H9 (cell line): ENCODE measurements at regions not wholly inside any gene's neighbourhood (a gene's known extent, or its start where the extent isn't known, plus 50 kb on each side); places are given as distances from the start of the nearest gene placed in this dataset.

Source experiments
- DNase-seq: peaks from one replicate; pipeline ENCODE4 v3.0.0-alpha.2; 2017
- H2AFZ ChIP-seq: one replicate; pipeline ENCODE4 v1.6.1; 2013; ENCODE audit warnings: mild to moderate bottlenecking, low read length, control low read depth, moderate library complexity
- H2AK5ac ChIP-seq: 2 replicates; pipeline ENCODE4 v1.6.1; 2013; ENCODE audit warnings: low read length, control low read depth, mixed read lengths; ENCODE audit not compliant: insufficient read length
- H2BK120ac ChIP-seq: one replicate; pipeline ENCODE4 v1.6.1; 2013; ENCODE audit warnings: low read depth, mild to moderate bottlenecking, low read length, control low read depth, inconsistent platforms; ENCODE audit not compliant: poor library complexity, severe bottlenecking
- H2BK12ac ChIP-seq: 2 replicates; pipeline ENCODE4 v1.6.1; 2013; ENCODE audit warnings: low read length, control low read depth, mixed read lengths, low read depth; ENCODE audit not compliant: insufficient read length
- H2BK15ac ChIP-seq: 2 replicates; pipeline ENCODE4 v1.6.1; 2013; ENCODE audit warnings: low read depth, low read length, control low read depth
- H2BK20ac ChIP-seq: one replicate; pipeline ENCODE4 v1.6.1; 2013; ENCODE audit warnings: low read depth, mild to moderate bottlenecking, low read length, control low read depth, inconsistent platforms; ENCODE audit not compliant: poor library complexity, severe bottlenecking
- H2BK5ac ChIP-seq: 2 replicates; pipeline ENCODE4 v1.6.1; 2013; ENCODE audit warnings: low read length, control low read depth, mixed read lengths; ENCODE audit not compliant: insufficient read length
- H3K14ac ChIP-seq: 2 replicates; pipeline ENCODE4 v1.6.1; 2013; ENCODE audit warnings: low read length, control low read depth; ENCODE audit not compliant: insufficient read depth
- H3K18ac ChIP-seq: 2 replicates; pipeline ENCODE4 v1.6.1; 2013; ENCODE audit warnings: low read depth, mild to moderate bottlenecking, mixed read lengths, low read length, control low read depth; ENCODE audit not compliant: insufficient read length
- H3K23ac ChIP-seq: 2 replicates; pipeline ENCODE4 v1.6.1; 2013; ENCODE audit warnings: low read length, control low read depth, mixed read lengths, low read depth; ENCODE audit not compliant: insufficient read length
- H3K23me2 ChIP-seq: 2 replicates; pipeline ENCODE4 v1.6.1; 2013; ENCODE audit warnings: low read depth, mild to moderate bottlenecking, mixed read lengths, low read length, control low read depth; ENCODE audit not compliant: insufficient read length, poor library complexity, severe bottlenecking
- H3K27ac ChIP-seq: 2 replicates; pipeline ENCODE4 v1.5.1; 2013; ENCODE audit warnings: low read length, control low read depth, mixed read lengths, low read depth; ENCODE audit not compliant: insufficient read length
- H3K27me3 ChIP-seq: 2 replicates; pipeline ENCODE4 v1.6.1; 2013; ENCODE audit warnings: low read length, control low read depth, inconsistent platforms; ENCODE audit not compliant: insufficient read depth
- H3K4ac ChIP-seq: 2 replicates; pipeline ENCODE4 v1.6.1; 2013; ENCODE audit warnings: low read depth, mild to moderate bottlenecking, control low read depth, inconsistent platforms, low read length, moderate library complexity
- H3K4me1 ChIP-seq: 2 replicates; pipeline ENCODE4 v1.6.1; 2013; ENCODE audit warnings: low read length, control low read depth, inconsistent platforms; ENCODE audit not compliant: insufficient read depth
- H3K4me2 ChIP-seq: 2 replicates; pipeline ENCODE4 v1.6.1; 2013; ENCODE audit warnings: low read length, control low read depth, mixed read lengths; ENCODE audit not compliant: insufficient read length, insufficient read depth
- H3K56ac ChIP-seq: 2 replicates; pipeline ENCODE4 v1.6.1; 2013; ENCODE audit warnings: low read depth, mild to moderate bottlenecking, mixed read lengths, low read length, control low read depth; ENCODE audit not compliant: insufficient read length
- H3K79me1 ChIP-seq: 2 replicates; pipeline ENCODE4 v1.6.1; 2013; ENCODE audit warnings: low read depth, mild to moderate bottlenecking, moderate library complexity, low read length, control low read depth, inconsistent platforms; ENCODE audit not compliant: insufficient read depth, poor library complexity, severe bottlenecking
- H3K79me2 ChIP-seq: 2 replicates; pipeline ENCODE4 v1.6.1; 2013; ENCODE audit warnings: low read length, control low read depth, inconsistent platforms; ENCODE audit not compliant: insufficient read depth
- H3K9ac ChIP-seq: 2 replicates; pipeline ENCODE4 v1.6.1; 2013; ENCODE audit warnings: low read length, control low read depth, mixed read lengths; ENCODE audit not compliant: insufficient read length; ENCODE audit errors: extremely low read depth
- H3K9me3 ChIP-seq: one replicate; pipeline ENCODE4 v1.6.1; 2013; ENCODE audit warnings: low read depth, low read length, inconsistent platforms; ENCODE audit not compliant: control insufficient read depth
- H3T11ph ChIP-seq: one replicate; pipeline ENCODE4 v1.6.1; 2013; ENCODE audit warnings: mild to moderate bottlenecking, low read length, control low read depth, inconsistent platforms
- H4K20me1 ChIP-seq: one replicate; pipeline ENCODE4 v1.6.1; 2013; ENCODE audit not compliant: control insufficient read depth, insufficient read length, insufficient read depth
- H4K5ac ChIP-seq: 2 replicates; pipeline ENCODE4 v1.6.1; 2013; ENCODE audit warnings: low read depth, mild to moderate bottlenecking, mixed read lengths, low read length, control low read depth; ENCODE audit not compliant: insufficient read length
- H4K8ac ChIP-seq: replicated peaks from 2 replicates; pipeline ENCODE4 v1.6.1; 2013; ENCODE audit warnings: low read length, control low read depth, mixed read lengths, low read depth; ENCODE audit not compliant: insufficient read length
- H4K91ac ChIP-seq: 2 replicates; pipeline ENCODE4 v1.6.1; 2013; ENCODE audit warnings: low read depth, mild to moderate bottlenecking, moderate library complexity, mixed read lengths, low read length, control low read depth; ENCODE audit not compliant: insufficient read length
- H3K27ac Mint-ChIP-seq, 3 experiments: 2 replicates in 2 of 3; 3 replicates in 1 of 3; pipeline ENCODE4 v1.8.0; 2020 to 2021; ENCODE audit warnings: mixed read lengths in 3 of 3, mild to moderate bottlenecking in 1 of 3, moderate library complexity in 1 of 3
- H3K27me3 Mint-ChIP-seq: 2 replicates; pipeline ENCODE4 v1.8.0; 2021; ENCODE audit warnings: low read depth, mild to moderate bottlenecking, moderate library complexity, mixed read lengths
- H3K36me3 Mint-ChIP-seq, 3 experiments: 2 replicates in 2 of 3; 3 replicates in 1 of 3; pipeline ENCODE4 v1.8.0; 2020 to 2021; ENCODE audit warnings: low read depth in 3 of 3, mixed read lengths in 3 of 3; ENCODE audit not compliant: insufficient read depth in 1 of 3
- H3K4me1 Mint-ChIP-seq, 2 experiments: 2 replicates each; pipeline ENCODE4 v1.8.0; 2020; ENCODE audit warnings: mixed read lengths in 2 of 2
- H3K4me3 Mint-ChIP-seq, 2 experiments: 2 replicates in 1 of 2; 3 replicates in 1 of 2; pipeline ENCODE4 v1.8.0; 2020 to 2021; ENCODE audit warnings: mild to moderate bottlenecking in 2 of 2, mixed read lengths in 2 of 2, moderate library complexity in 1 of 2
- H3K9me3 Mint-ChIP-seq, 2 experiments: 2 replicates in 1 of 2; 3 replicates in 1 of 2; pipeline ENCODE4 v1.8.0; 2020; ENCODE audit warnings: mild to moderate bottlenecking in 2 of 2, mixed read lengths in 2 of 2, moderate library complexity in 1 of 2
- CTCF ChIP-seq: fragments of 200-600 bp; sonication (generic); conservative IDR thresholded peaks from 3 replicates; pipeline ENCODE4 v1.8.0; 2021; ENCODE audit warnings: antibody characterized with exemption, mild to moderate bottlenecking
- WGBS: extraction: QIAGEN DNeasy Blood & Tissue Kit; methylation state at CpG from one replicate; pipeline ENCODE4 v1.1.7; 2013; ENCODE audit warnings: missing lambda C conversion rate, low lambda C conversion rate, mixed read lengths; ENCODE audit not compliant: insufficient read length; ENCODE audit errors: extremely low coverage; 5-methylcytosine and 5-hydroxymethylcytosine counted together

- no peak overlapping the region for H3K18ac ChIP-seq
- no peak overlapping the region for H2BK120ac ChIP-seq
- H3K79me1 ChIP-seq = no peaks in the 10 kb centered on the region
- no peaks in the 10 kb centered on the region for H3K23me2 ChIP-seq
- Mint-ChIP-seq H3K4me1 (no peaks in the 10 kb centered on the region), H3K9me3 (peaks cover 3% of the 10 kb centered on the region in 2 experiments; a peak in 2 of 5 replicates), H3K27ac (no peak overlapping the region), H3K36me3 (no peaks in the 10 kb centered on the region), H3K4me3 (no peak overlapping the region), H3K27me3 (peaks cover 2% of the 10 kb centered on the region)
- H4K5ac ChIP-seq = no peak overlapping the region
- H3K9ac ChIP-seq = no peak overlapping the region
- H4K20me1 ChIP-seq = no peaks in the 10 kb centered on the region
- no peak overlapping the region for H4K8ac ChIP-seq
- H4K91ac ChIP-seq = no peak overlapping the region
- H3K14ac ChIP-seq = no peak overlapping the region
- no peak overlapping the region for H2AFZ ChIP-seq
- no peak overlapping the region for H3K56ac ChIP-seq
- no peaks in the 10 kb centered on the region for H3K79me2 ChIP-seq
- WGBS = no CpG with 5 or more reads among the region's 2 CpGs
- no peak overlapping the region for H3K4me2 ChIP-seq
- TF ChIP-seq CTCF = no peak
- no peak overlapping the region for H2BK15ac ChIP-seq
- H2AK5ac ChIP-seq = no peak overlapping the region
- no peak for DNase-seq
- H3K23ac ChIP-seq = no peak overlapping the region
- no peaks in the 10 kb centered on the region for H3K9me3 ChIP-seq
- H2BK5ac ChIP-seq = no peak overlapping the region
- no peaks in the 10 kb centered on the region for H3K4me1 ChIP-seq
- H3T11ph ChIP-seq = no peak overlapping the region
- H3K27ac ChIP-seq = no peak overlapping the region
- H3K4ac ChIP-seq = no peak overlapping the region
- H2BK12ac ChIP-seq = no peak overlapping the region
- no peaks in the 10 kb centered on the region for H3K27me3 ChIP-seq
- no peak overlapping the region for H2BK20ac ChIP-seq
Measured at GRCh38 chr2:61750624-61751023, 103.2 kb downstream of the FAM161A start.
